Left lobe of liver (tissue), 2 donors: ENCODE measurements at regions not wholly inside any gene's neighbourhood (a gene's known extent, or its start where the extent isn't known, plus 50 kb on each side); places are given as distances from the start of the nearest gene placed in this dataset.

Experiments
- ATAC-seq: fragments of 200-7000 bp; cut with Tn5 transposase; one replicate; pipeline ENCODE4 v1.9.1; 2020; ENCODE audit warnings: mild to moderate bottlenecking, moderate library complexity
- DNase-seq: peaks from one replicate; pipeline ENCODE4 v3.0.0-alpha.2; 2020; ENCODE audit warnings: low spot score
- donor health status: DM: no; HTN: no; CAD: no; lungs with moderate emphysema.
- donor health status: DM: no; HTN: yes; CAD: no.

DNA sequence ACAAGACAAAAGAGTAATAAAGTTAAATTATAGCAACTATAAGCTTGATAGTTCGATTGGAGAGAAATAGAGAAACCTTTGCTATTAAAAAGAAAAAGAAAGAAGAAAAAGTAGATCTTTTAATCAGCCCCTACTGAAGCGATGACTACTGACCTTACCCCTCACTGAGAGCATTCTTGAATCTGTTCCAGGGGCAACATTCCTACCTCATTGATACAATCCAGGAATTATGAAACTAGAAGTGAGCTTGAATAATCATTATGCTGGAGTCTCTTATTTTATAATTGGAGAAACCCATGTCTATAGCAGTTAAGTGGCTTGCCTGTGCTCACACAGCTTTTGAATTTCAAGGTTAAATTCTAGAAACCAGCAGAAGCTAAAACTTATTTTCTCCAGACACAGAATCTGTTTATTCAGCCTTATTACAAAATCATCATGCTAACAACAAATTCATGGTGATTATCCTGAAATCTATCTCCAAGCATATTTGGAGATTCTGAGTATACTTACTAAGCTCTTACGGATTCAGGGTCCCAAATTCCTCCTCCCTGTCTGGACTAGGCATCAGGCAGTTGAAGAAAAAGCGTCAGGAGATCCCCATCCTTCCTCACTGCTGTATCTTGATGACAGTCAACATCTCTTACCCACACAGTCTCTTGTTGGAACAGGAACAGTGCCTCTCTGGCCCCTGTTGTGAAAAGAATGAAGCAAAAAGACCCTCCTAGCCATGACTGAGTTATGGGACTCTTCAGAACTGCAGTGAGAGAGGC lies 547.6 kb upstream of the WWC1 start:
- ATAC-seq (no peak), DNase-seq (no peak)

- ATAC-seq (no peak), DNase-seq (no peak)
Measured at GRCh38 chr5:167745868-167746267, 545.6 kb upstream of the WWC1 start.

GRCh38 chr5:167750586-167750985 lies 540.9 kb upstream of the WWC1 start:
- ATAC-seq = no peak
- DNase-seq = no peak

GRCh38 chr5:167752936-167753335 lies 538.5 kb upstream of the WWC1 start:
- DNase-seq (no peak), ATAC-seq (no peak)

- DNase-seq (no peak), ATAC-seq (no peak)
Measured at GRCh38 chr5:167753725-167754490, 537.5 kb upstream of the WWC1 start.

DNA sequence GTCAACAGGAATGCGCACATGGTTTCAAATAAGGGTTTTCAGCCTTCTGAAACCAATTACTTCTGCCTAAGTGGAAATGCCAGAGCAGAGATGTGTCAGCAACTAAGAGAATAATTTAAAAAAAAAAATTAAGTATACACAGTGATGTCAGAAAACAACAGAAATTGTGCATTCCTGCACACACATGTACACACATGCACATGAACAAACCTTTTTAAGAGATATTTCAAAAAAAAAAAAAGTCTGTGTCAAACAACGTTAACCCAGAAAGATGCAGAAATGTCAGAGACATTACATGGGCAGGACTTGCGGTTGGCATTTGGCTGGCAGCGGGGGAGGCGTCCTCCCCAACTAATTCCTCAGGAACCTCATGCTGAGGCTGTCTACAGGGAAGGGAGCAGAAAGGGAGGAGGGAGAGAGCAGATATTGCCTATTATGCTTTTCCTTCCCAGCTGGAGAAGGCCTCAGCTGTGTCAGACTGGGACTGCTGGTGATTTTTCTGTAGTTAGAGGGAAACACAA lies 536.9 kb upstream of the WWC1 start:
- no peak for DNase-seq
- no peak for ATAC-seq

- no peak for ATAC-seq
- DNase-seq = no peak
Measured at GRCh38 chr5:167755420-167755819, 536.0 kb upstream of the WWC1 start.

GRCh38 chr5:167759057-167759821 lies 532.2 kb upstream of the WWC1 start:
- ATAC-seq (no peak), DNase-seq (no peak)

DNA sequence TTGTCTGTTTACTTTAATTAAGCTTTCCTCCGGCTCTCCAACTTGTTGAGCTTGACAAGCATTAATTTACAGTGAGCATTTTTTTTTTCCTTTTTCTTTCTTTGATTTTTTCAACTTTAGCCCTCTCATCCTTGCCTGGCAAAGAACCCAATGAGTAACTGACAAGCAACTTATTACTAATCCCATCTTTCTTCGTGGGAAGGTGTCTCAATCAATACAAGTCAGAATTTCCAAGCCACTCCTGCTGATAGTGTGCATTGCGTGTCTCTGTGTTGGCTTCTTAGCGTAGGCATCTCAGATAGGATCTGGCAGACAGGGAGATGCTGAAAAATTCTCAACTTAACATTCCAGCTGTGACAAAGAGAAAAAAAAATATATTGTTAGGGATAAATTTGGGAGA lies 527.7 kb upstream of the WWC1 start:
- DNase-seq (no peak), ATAC-seq (no peak)

DNA sequence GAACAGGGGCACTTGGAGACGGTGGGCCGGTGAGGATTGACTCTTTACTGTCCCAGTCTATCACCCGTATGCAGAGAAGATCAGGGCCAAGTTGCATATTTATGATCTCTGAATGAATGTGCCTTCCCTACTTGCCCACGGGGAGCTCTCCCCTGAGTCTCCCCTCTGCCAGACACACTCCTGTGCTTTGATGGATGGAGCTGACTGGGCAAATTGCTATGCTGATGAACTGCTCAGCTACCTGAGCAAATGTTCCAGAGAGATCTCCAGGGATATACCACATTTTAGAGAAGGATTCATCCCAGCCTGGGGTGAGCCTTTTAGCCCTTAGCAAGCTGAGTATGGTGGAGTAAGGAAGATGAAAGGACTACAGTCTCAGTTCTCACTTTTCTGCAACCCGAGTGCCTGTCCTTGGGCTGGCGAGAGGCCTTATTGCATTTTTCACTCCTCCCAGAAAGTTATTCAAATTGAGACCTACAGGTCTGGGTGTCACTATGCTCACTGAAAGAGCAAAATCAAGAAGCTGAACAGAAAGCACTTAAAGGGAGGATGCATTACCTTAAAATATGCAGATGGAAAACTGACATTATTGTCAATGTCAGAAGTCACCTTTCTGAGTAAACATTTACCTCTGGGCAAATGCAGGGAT lies 526.7 kb upstream of the WWC1 start:
- no peak for ATAC-seq
- no peak for DNase-seq

DNA sequence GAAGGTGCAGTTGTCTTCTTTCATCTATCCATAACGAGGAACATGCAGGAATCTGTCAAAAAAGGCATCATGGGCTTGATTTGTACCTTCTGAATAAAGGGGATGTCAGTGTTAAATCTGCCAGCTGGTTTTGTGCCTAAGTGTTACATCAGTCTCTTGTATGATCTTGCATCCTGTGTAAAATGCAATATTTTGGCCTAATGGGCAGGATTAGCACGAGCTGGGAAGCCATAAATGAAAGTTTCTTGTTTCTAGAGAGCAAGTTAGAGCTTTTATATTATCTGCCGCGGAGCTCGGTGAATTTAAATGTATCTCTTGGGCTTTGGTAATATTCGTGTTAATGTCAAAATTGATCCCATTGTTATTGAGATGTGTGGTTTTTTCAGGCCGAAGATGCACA lies 526.1 kb upstream of the WWC1 start:
- DNase-seq = no peak
- ATAC-seq = no peak

DNA sequence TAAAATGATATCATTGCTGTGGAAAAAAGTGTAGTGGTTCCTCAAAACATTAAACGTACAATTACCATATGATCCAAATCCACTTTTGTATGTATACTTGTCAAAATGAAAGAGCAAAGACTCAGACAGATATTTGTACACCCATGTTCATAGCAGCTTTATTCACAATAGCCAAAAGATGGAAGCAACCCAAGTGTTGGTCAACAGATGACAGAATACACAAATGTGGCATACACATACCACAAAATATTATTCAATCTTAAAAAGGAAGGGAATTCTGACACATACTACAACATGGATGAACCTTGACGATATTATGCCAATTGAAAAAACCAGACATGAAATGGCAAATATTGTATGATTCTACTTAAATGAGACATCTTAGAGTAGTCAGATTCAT lies 524.5 kb upstream of the WWC1 start:
- ATAC-seq (no peak), DNase-seq (no peak)

- DNase-seq (no peak), ATAC-seq (no peak)
Measured at GRCh38 chr5:167767795-167768194, 523.6 kb upstream of the WWC1 start.

- no peak for DNase-seq
- ATAC-seq = no peak
Measured at GRCh38 chr5:167769846-167770413, 521.5 kb upstream of the WWC1 start.

GRCh38 chr5:167770461-167770860 lies 521.0 kb upstream of the WWC1 start:
- ATAC-seq (no peak), DNase-seq (no peak)

- DNase-seq (no peak), ATAC-seq (no peak)
Measured at GRCh38 chr5:167771571-167771970, 519.9 kb upstream of the WWC1 start.

GRCh38 chr5:167773668-167774301 lies 517.7 kb upstream of the WWC1 start:
- ATAC-seq (no peak), DNase-seq (no peak)

GRCh38 chr5:167777746-167778145 lies 513.7 kb upstream of the WWC1 start:
- DNase-seq (no peak), ATAC-seq (no peak)

GRCh38 chr5:167778228-167778627 lies 513.2 kb upstream of the WWC1 start:
- ATAC-seq = no peak
- no peak for DNase-seq

DNA sequence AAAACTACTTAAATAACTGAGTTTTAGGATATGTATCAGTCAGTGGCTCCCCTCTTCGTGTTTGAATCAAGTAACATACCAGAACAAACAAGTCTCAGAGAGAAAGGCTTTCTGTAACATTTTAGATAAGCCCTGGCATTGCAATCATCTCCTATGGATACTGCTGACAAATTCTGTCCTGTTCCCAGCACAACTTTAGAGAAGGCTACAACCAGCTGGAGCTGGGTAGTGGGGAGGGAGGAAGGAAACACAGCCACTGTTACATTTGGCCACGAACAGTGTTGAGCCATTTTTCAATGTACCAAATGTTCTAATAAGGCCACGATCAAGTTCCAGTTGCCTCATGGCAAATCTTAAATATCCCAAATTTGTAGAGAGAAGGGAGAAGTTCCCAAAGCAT lies 511.8 kb upstream of the WWC1 start:
- no peak for ATAC-seq
- no peak for DNase-seq
